H9 (cell line): ENCODE measurements at regions not wholly inside any gene's neighbourhood (a gene's known extent, or its start where the extent isn't known, plus 50 kb on each side); places are given as distances from the start of the nearest gene placed in this dataset.

Experiments used
- DNase-seq: peaks from one replicate; pipeline ENCODE4 v3.0.0-alpha.2; 2017
- H2AFZ ChIP-seq: one replicate; pipeline ENCODE4 v1.6.1; 2013; ENCODE audit warnings: mild to moderate bottlenecking, low read length, control low read depth, moderate library complexity
- H2AK5ac ChIP-seq: 2 replicates; pipeline ENCODE4 v1.6.1; 2013; ENCODE audit warnings: low read length, control low read depth, mixed read lengths; ENCODE audit not compliant: insufficient read length
- H2BK120ac ChIP-seq: one replicate; pipeline ENCODE4 v1.6.1; 2013; ENCODE audit warnings: low read depth, mild to moderate bottlenecking, low read length, control low read depth, inconsistent platforms; ENCODE audit not compliant: poor library complexity, severe bottlenecking
- H2BK12ac ChIP-seq: 2 replicates; pipeline ENCODE4 v1.6.1; 2013; ENCODE audit warnings: low read length, control low read depth, mixed read lengths, low read depth; ENCODE audit not compliant: insufficient read length
- H2BK15ac ChIP-seq: 2 replicates; pipeline ENCODE4 v1.6.1; 2013; ENCODE audit warnings: low read depth, low read length, control low read depth
- H2BK20ac ChIP-seq: one replicate; pipeline ENCODE4 v1.6.1; 2013; ENCODE audit warnings: low read depth, mild to moderate bottlenecking, low read length, control low read depth, inconsistent platforms; ENCODE audit not compliant: poor library complexity, severe bottlenecking
- H2BK5ac ChIP-seq: 2 replicates; pipeline ENCODE4 v1.6.1; 2013; ENCODE audit warnings: low read length, control low read depth, mixed read lengths; ENCODE audit not compliant: insufficient read length
- H3K14ac ChIP-seq: 2 replicates; pipeline ENCODE4 v1.6.1; 2013; ENCODE audit warnings: low read length, control low read depth; ENCODE audit not compliant: insufficient read depth
- H3K18ac ChIP-seq: 2 replicates; pipeline ENCODE4 v1.6.1; 2013; ENCODE audit warnings: low read depth, mild to moderate bottlenecking, mixed read lengths, low read length, control low read depth; ENCODE audit not compliant: insufficient read length
- H3K23ac ChIP-seq: 2 replicates; pipeline ENCODE4 v1.6.1; 2013; ENCODE audit warnings: low read length, control low read depth, mixed read lengths, low read depth; ENCODE audit not compliant: insufficient read length
- H3K23me2 ChIP-seq: 2 replicates; pipeline ENCODE4 v1.6.1; 2013; ENCODE audit warnings: low read depth, mild to moderate bottlenecking, mixed read lengths, low read length, control low read depth; ENCODE audit not compliant: insufficient read length, poor library complexity, severe bottlenecking
- H3K27ac ChIP-seq: 2 replicates; pipeline ENCODE4 v1.5.1; 2013; ENCODE audit warnings: low read length, control low read depth, mixed read lengths, low read depth; ENCODE audit not compliant: insufficient read length
- H3K27me3 ChIP-seq: 2 replicates; pipeline ENCODE4 v1.6.1; 2013; ENCODE audit warnings: low read length, control low read depth, inconsistent platforms; ENCODE audit not compliant: insufficient read depth
- H3K4ac ChIP-seq: 2 replicates; pipeline ENCODE4 v1.6.1; 2013; ENCODE audit warnings: low read depth, mild to moderate bottlenecking, control low read depth, inconsistent platforms, low read length, moderate library complexity
- H3K4me1 ChIP-seq: 2 replicates; pipeline ENCODE4 v1.6.1; 2013; ENCODE audit warnings: low read length, control low read depth, inconsistent platforms; ENCODE audit not compliant: insufficient read depth
- H3K4me2 ChIP-seq: 2 replicates; pipeline ENCODE4 v1.6.1; 2013; ENCODE audit warnings: low read length, control low read depth, mixed read lengths; ENCODE audit not compliant: insufficient read length, insufficient read depth
- H3K56ac ChIP-seq: 2 replicates; pipeline ENCODE4 v1.6.1; 2013; ENCODE audit warnings: low read depth, mild to moderate bottlenecking, mixed read lengths, low read length, control low read depth; ENCODE audit not compliant: insufficient read length
- H3K79me1 ChIP-seq: 2 replicates; pipeline ENCODE4 v1.6.1; 2013; ENCODE audit warnings: low read depth, mild to moderate bottlenecking, moderate library complexity, low read length, control low read depth, inconsistent platforms; ENCODE audit not compliant: insufficient read depth, poor library complexity, severe bottlenecking
- H3K79me2 ChIP-seq: 2 replicates; pipeline ENCODE4 v1.6.1; 2013; ENCODE audit warnings: low read length, control low read depth, inconsistent platforms; ENCODE audit not compliant: insufficient read depth
- H3K9ac ChIP-seq: 2 replicates; pipeline ENCODE4 v1.6.1; 2013; ENCODE audit warnings: low read length, control low read depth, mixed read lengths; ENCODE audit not compliant: insufficient read length; ENCODE audit errors: extremely low read depth
- H3K9me3 ChIP-seq: one replicate; pipeline ENCODE4 v1.6.1; 2013; ENCODE audit warnings: low read depth, low read length, inconsistent platforms; ENCODE audit not compliant: control insufficient read depth
- H3T11ph ChIP-seq: one replicate; pipeline ENCODE4 v1.6.1; 2013; ENCODE audit warnings: mild to moderate bottlenecking, low read length, control low read depth, inconsistent platforms
- H4K20me1 ChIP-seq: one replicate; pipeline ENCODE4 v1.6.1; 2013; ENCODE audit not compliant: control insufficient read depth, insufficient read length, insufficient read depth
- H4K5ac ChIP-seq: 2 replicates; pipeline ENCODE4 v1.6.1; 2013; ENCODE audit warnings: low read depth, mild to moderate bottlenecking, mixed read lengths, low read length, control low read depth; ENCODE audit not compliant: insufficient read length
- H4K8ac ChIP-seq: replicated peaks from 2 replicates; pipeline ENCODE4 v1.6.1; 2013; ENCODE audit warnings: low read length, control low read depth, mixed read lengths, low read depth; ENCODE audit not compliant: insufficient read length
- H4K91ac ChIP-seq: 2 replicates; pipeline ENCODE4 v1.6.1; 2013; ENCODE audit warnings: low read depth, mild to moderate bottlenecking, moderate library complexity, mixed read lengths, low read length, control low read depth; ENCODE audit not compliant: insufficient read length
- H3K27ac Mint-ChIP-seq, 3 experiments: 2 replicates in 2 of 3; 3 replicates in 1 of 3; pipeline ENCODE4 v1.8.0; 2020 to 2021; ENCODE audit warnings: mixed read lengths in 3 of 3, mild to moderate bottlenecking in 1 of 3, moderate library complexity in 1 of 3
- H3K27me3 Mint-ChIP-seq: 2 replicates; pipeline ENCODE4 v1.8.0; 2021; ENCODE audit warnings: low read depth, mild to moderate bottlenecking, moderate library complexity, mixed read lengths
- H3K36me3 Mint-ChIP-seq, 3 experiments: 2 replicates in 2 of 3; 3 replicates in 1 of 3; pipeline ENCODE4 v1.8.0; 2020 to 2021; ENCODE audit warnings: low read depth in 3 of 3, mixed read lengths in 3 of 3; ENCODE audit not compliant: insufficient read depth in 1 of 3
- H3K4me1 Mint-ChIP-seq, 2 experiments: 2 replicates each; pipeline ENCODE4 v1.8.0; 2020; ENCODE audit warnings: mixed read lengths in 2 of 2
- H3K4me3 Mint-ChIP-seq, 2 experiments: 2 replicates in 1 of 2; 3 replicates in 1 of 2; pipeline ENCODE4 v1.8.0; 2020 to 2021; ENCODE audit warnings: mild to moderate bottlenecking in 2 of 2, mixed read lengths in 2 of 2, moderate library complexity in 1 of 2
- H3K9me3 Mint-ChIP-seq, 2 experiments: 2 replicates in 1 of 2; 3 replicates in 1 of 2; pipeline ENCODE4 v1.8.0; 2020; ENCODE audit warnings: mild to moderate bottlenecking in 2 of 2, mixed read lengths in 2 of 2, moderate library complexity in 1 of 2
- WGBS: extraction: QIAGEN DNeasy Blood & Tissue Kit; methylation state at CpG from one replicate; pipeline ENCODE4 v1.1.7; 2013; ENCODE audit warnings: missing lambda C conversion rate, low lambda C conversion rate, mixed read lengths; ENCODE audit not compliant: insufficient read length; ENCODE audit errors: extremely low coverage; 5-methylcytosine and 5-hydroxymethylcytosine counted together
- TF ChIP-seq, protein P1 (sequence below): fragments of 200-600 bp; sonication (generic); conservative IDR thresholded peaks from 3 replicates; pipeline ENCODE4 v1.8.0; 2021; ENCODE audit warnings: antibody characterized with exemption, mild to moderate bottlenecking

DNA sequence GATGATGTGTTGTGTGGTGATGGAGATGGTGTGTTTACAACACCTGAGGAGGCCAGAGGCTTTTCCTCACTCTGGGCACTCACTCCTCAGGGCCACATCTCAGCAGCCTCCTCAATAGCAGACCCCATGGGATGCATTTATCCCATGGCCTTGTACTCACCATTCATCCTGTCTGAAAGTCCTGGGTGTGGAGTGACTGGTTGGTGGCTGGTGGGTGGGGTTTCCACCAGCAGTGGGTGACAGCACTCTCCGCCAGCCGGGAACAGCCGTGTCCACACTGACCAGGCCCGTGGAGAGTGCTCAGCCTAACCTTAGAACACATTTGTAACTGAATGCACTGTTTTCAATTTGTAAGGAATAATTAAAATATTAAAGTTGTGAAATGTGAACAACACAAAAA is 163.4 kb upstream of the AFDN start:
- H3K9ac ChIP-seq: no peak overlapping the region
- H2BK5ac ChIP-seq: no peak overlapping the region
- no peaks in the 10 kb centered on the region for H4K20me1 ChIP-seq
- no CpG with 5 or more reads among the region's 4 CpGs for WGBS
- no peak overlapping the region for H2AK5ac ChIP-seq
- H3K56ac ChIP-seq: no peak overlapping the region
- H2BK12ac ChIP-seq: no peak overlapping the region
- H3K9me3 ChIP-seq: no peaks in the 10 kb centered on the region
- no peak overlapping the region for H3T11ph ChIP-seq
- Mint-ChIP-seq H3K4me3 (no peak overlapping the region), H3K36me3 (no peaks in the 10 kb centered on the region), H3K4me1 (peaks cover 8 to 25% of the 10 kb centered on the region in 2 experiments), H3K9me3 (no peaks in the 10 kb centered on the region), H3K27ac (no peak overlapping the region), H3K27me3 (peaks cover 1% of the 10 kb centered on the region; the same call in 1 of the 2 replicates)
- no peaks in the 10 kb centered on the region for H3K79me2 ChIP-seq
- no peak overlapping the region for H4K91ac ChIP-seq
- no peak for DNase-seq
- no peak overlapping the region for H2BK15ac ChIP-seq
- H2AFZ ChIP-seq: no peak overlapping the region
- H3K23me2 ChIP-seq: no peaks in the 10 kb centered on the region
- H3K27ac ChIP-seq: no peak overlapping the region
- no peak overlapping the region for H3K4ac ChIP-seq
- no peaks in the 10 kb centered on the region for H3K27me3 ChIP-seq
- no peaks in the 10 kb centered on the region for H3K79me1 ChIP-seq
- H2BK20ac ChIP-seq: no peak overlapping the region
- H3K14ac ChIP-seq: no peak overlapping the region
- H4K8ac ChIP-seq: no peak overlapping the region
- H4K5ac ChIP-seq: no peak overlapping the region
- H2BK120ac ChIP-seq: no peak overlapping the region
- H3K4me2 ChIP-seq: no peak overlapping the region
- no peaks in the 10 kb centered on the region for H3K4me1 ChIP-seq
- TF ChIP-seq, protein P1, sequence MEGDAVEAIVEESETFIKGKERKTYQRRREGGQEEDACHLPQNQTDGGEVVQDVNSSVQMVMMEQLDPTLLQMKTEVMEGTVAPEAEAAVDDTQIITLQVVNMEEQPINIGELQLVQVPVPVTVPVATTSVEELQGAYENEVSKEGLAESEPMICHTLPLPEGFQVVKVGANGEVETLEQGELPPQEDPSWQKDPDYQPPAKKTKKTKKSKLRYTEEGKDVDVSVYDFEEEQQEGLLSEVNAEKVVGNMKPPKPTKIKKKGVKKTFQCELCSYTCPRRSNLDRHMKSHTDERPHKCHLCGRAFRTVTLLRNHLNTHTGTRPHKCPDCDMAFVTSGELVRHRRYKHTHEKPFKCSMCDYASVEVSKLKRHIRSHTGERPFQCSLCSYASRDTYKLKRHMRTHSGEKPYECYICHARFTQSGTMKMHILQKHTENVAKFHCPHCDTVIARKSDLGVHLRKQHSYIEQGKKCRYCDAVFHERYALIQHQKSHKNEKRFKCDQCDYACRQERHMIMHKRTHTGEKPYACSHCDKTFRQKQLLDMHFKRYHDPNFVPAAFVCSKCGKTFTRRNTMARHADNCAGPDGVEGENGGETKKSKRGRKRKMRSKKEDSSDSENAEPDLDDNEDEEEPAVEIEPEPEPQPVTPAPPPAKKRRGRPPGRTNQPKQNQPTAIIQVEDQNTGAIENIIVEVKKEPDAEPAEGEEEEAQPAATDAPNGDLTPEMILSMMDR: no peak
- no peak overlapping the region for H3K23ac ChIP-seq
- H3K18ac ChIP-seq: no peak overlapping the region
